Astrocyte of the cerebellum (primary cell): ENCODE measurements at regions not wholly inside any gene's neighbourhood (a gene's known extent, or its start where the extent isn't known, plus 50 kb on each side); places are given as distances from the start of the nearest gene placed in this dataset.

Experiments
- DNase-seq: peaks from one replicate; pipeline ENCODE4 v3.0.0-alpha.2; 2011; ENCODE audit warnings: low read depth
- H3K4me3 ChIP-seq: 2 replicates; pipeline ENCODE4 v1.5.1; 2011; ENCODE audit warnings: mild to moderate bottlenecking, low read depth, low read length, moderate library complexity
- CTCF ChIP-seq: IDR thresholded peaks from 2 replicates; pipeline ENCODE4 v1.5.1; 2012; ENCODE audit warnings: low read length, low read depth, moderate library complexity, mild to moderate bottlenecking; ENCODE audit errors: missing control alignments
- in situ Hi-C: cut with HindIII; loops from 2 replicates; pipeline ENCODE4 v1.10.0; 2017; ENCODE audit warnings: low sequenced_read_pairs

DNA sequence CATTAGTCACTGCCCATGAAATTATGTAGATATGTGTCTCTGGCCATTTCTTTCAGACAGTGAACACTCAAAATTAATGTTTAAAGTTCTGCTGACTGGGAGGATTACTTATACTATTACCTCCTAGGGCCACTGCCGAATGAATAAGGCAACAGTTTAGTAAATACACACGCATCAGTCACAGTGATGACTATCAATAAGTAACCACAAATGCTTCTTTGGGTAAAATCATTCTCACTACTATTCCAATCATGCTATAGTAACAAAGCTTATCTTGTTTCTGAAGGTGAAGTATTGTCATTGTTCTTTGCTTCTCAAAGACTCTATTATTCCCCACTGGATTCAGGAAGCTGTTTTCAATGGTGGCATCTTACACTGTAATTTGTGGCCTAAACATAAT lies 478.8 kb downstream of the EPHA3 start:
- H3K4me3 ChIP-seq, result no peak overlapping the region
- no peak for TF ChIP-seq CTCF
- in situ Hi-C loops, result no loop called here
- no peak for DNase-seq

GRCh38 chr3:89586676-89587075 lies 479.3 kb downstream of the EPHA3 start:
- no peak overlapping the region for H3K4me3 ChIP-seq
- no peak for DNase-seq
- no peak for TF ChIP-seq CTCF
- in situ Hi-C loops, result no loop called here

DNA sequence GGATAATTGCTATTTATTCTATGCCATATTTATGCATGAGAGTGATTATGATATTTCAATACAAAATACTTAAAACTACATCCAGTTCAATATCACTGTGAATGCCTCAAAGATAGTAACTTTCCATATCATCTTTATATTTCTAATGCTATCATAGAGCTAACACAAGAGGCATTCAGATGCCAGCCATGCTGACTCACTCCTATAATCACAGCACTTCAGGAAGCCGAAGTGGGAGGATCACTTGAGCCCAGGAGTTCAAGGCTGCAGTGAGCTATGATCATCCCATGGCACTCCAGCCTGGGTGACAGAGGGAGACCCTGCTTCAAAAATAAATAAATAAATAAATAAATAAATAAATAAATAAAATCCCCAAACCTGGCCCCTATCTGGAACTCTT lies 498.7 kb downstream of the EPHA3 start:
- no peak for TF ChIP-seq CTCF
- in situ Hi-C loops, result no loop called here
- H3K4me3 ChIP-seq, result no peak overlapping the region
- DNase-seq, result no peak

DNA sequence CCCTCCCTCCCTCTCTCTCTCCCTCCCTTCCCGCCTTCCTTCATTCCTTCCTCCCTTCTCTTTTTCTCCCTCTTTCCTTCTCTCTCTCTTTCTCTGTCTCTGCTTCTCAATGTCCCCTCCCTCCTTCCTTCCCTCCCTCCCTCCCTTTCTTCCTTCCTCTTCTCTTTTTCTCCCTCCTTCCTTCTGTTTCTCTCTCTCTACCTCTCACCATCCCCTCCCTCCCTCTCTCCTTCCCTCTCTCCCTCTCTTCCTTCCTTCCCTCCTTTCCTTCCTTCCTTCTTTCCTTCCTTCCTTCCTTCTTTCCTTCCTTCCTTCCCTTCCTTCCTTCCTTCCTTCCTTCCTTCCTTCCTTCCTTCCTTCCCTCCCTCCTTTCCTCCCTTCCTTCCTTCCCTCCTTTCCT lies 504.6 kb downstream of the EPHA3 start:
- in situ Hi-C loops, result no loop called here
- H3K4me3 ChIP-seq, result no peak overlapping the region
- no peak for TF ChIP-seq CTCF
- DNase-seq, result no peak

DNA sequence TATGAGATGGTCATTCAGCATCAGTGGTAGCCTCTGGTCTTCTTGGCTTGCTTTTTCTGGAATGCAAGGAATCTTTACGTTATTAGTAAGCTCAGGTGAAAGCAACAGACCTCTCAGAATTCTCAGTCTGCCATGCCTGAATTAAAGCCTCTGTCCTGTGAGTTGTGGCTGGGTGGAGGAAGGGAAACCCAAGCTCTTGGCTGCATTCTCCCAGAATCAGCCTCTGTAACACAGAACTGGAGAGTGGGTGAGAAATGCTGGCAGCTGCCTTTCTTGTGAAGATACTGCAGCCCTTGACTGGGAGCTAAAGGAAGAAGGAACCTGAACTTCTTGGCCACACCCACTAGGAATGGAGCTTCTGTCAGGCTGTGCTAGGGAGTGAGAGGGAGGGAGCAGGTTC lies 505.8 kb downstream of the EPHA3 start:
- no peak overlapping the region for H3K4me3 ChIP-seq
- in situ Hi-C loops, result no loop called here
- DNase-seq, result no peak
- TF ChIP-seq CTCF, result no peak

DNA sequence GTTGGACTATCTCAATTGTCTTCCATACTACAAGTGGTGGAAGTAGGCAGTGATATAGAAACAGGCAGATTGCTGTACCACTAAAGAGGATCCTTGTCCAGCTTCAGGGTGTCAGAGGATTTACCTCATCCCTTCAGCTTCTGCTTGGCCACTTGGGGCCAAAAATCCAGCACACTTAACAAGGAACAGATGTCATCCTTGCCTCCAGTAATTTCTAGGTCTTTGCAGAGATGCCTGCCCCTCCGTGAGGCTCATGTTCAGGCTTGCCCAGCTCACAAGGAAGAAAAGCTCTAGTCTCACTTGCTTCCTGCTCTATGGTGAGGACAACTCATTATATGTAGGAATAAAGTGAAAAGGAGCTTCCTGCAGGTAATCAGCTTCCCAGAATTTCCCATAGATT lies 510.3 kb downstream of the EPHA3 start:
- DNase-seq, result no peak
- in situ Hi-C loops, result no loop called here
- TF ChIP-seq CTCF, result no peak
- no peak overlapping the region for H3K4me3 ChIP-seq

DNA sequence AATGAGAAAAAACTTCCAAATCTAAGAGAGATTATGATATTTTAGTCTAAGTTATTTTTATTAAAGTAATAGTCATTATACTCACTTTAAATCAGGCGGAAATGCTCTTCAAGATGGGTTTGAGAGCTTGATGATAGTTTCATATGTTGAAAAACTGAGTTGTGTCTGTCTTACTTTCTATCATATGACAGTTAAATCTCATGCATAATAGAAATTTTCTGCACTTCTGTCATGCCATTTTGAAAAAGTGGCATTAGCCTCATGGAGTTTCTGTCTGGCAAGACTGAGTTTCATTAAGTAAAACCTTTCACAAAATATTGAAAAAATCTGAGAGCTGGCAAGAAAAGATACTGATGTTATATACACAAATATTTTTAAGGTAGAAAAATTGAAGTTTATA lies 511.8 kb downstream of the EPHA3 start:
- DNase-seq, result no peak
- H3K4me3 ChIP-seq, result no peak overlapping the region
- no peak for TF ChIP-seq CTCF
- in situ Hi-C loops, result no loop called here
